Keratinocyte (primary cell): ENCODE measurements at regions not wholly inside any gene's neighbourhood (a gene's known extent, or its start where the extent isn't known, plus 50 kb on each side); places are given as distances from the start of the nearest gene placed in this dataset.

ENCODE experiments used
- DNase-seq: peaks from one replicate; pipeline ENCODE4 v3.0.0-alpha.2; 2011; ENCODE audit warnings: low read depth, missing footprints, low spot score
- FAIRE-seq: peaks from 2 replicates; lab custom pipeline; 2011; peaks lifted over from hg19 to GRCh38; lab: Jason Lieb, UNC
- H2AFZ ChIP-seq: 2 replicates; pipeline ENCODE4 v1.6.0; 2012; ENCODE audit warnings: low read length, control low read depth, inconsistent platforms; ENCODE audit not compliant: control insufficient read depth
- H3K27ac ChIP-seq: 2 replicates; pipeline ENCODE4 v1.5.1; 2011; ENCODE audit warnings: low read length; ENCODE audit not compliant: control insufficient read depth, insufficient read depth
- H3K27me3 ChIP-seq: 3 replicates; pipeline ENCODE4 v1.6.0; 2011; ENCODE audit warnings: low read length; ENCODE audit not compliant: control insufficient read depth, insufficient read depth; ENCODE audit errors: extremely low read depth
- H3K36me3 ChIP-seq, 2 experiments: 2 replicates in 1 of 2; 3 replicates in 1 of 2; pipeline ENCODE4 v1.5.1; 2011; ENCODE audit warnings: low read length in 2 of 2, mild to moderate bottlenecking in 1 of 2; ENCODE audit not compliant: control insufficient read depth in 2 of 2, insufficient read depth in 2 of 2; ENCODE audit errors: extremely low read depth in 1 of 2
- H3K4me1 ChIP-seq: 3 replicates; pipeline ENCODE4 v1.5.1; 2011; ENCODE audit warnings: low read length; ENCODE audit not compliant: control insufficient read depth, insufficient read depth; ENCODE audit errors: extremely low read depth
- H3K4me2 ChIP-seq: 3 replicates; pipeline ENCODE4 v1.6.0; 2011; ENCODE audit warnings: low read depth, low read length; ENCODE audit not compliant: control insufficient read depth, insufficient read depth; ENCODE audit errors: extremely low read depth
- H3K4me3 ChIP-seq, 3 experiments: fragments of 200-600 bp in 1 of 3; sonication (generic) in 1 of 3; 2 replicates in 2 of 3; 3 replicates in 1 of 3; pipeline ENCODE4 v1.5.1; 2011 to 2016; ENCODE audit warnings: low read length in 3 of 3, mild to moderate bottlenecking in 3 of 3, control low read depth in 2 of 3, inconsistent platforms in 1 of 3, low read depth in 1 of 3, mixed read lengths in 1 of 3, mixed run types in 1 of 3, moderate library complexity in 1 of 3; ENCODE audit not compliant: control insufficient read depth in 2 of 3, insufficient read depth in 2 of 3; ENCODE audit errors: extremely low read depth in 1 of 3
- H3K79me2 ChIP-seq: 2 replicates; pipeline ENCODE4 v1.6.0; 2012; ENCODE audit warnings: low read length; ENCODE audit not compliant: control insufficient read depth, insufficient read depth
- H3K9ac ChIP-seq: 3 replicates; pipeline ENCODE4 v1.6.0; 2011; ENCODE audit warnings: low read length; ENCODE audit not compliant: control insufficient read depth, insufficient read depth; ENCODE audit errors: extremely low read depth
- H3K9me1 ChIP-seq: 3 replicates; pipeline ENCODE4 v1.6.0; 2011; ENCODE audit warnings: low read length; ENCODE audit not compliant: control insufficient read depth, insufficient read depth; ENCODE audit errors: extremely low read depth
- H3K9me3 ChIP-seq: 2 replicates; pipeline ENCODE4 v1.5.1; 2012; ENCODE audit warnings: low read depth, low read length; ENCODE audit not compliant: control insufficient read depth
- H4K20me1 ChIP-seq: 3 replicates; pipeline ENCODE4 v1.6.0; 2011; ENCODE audit warnings: low read length; ENCODE audit not compliant: control insufficient read depth, insufficient read depth; ENCODE audit errors: extremely low read depth
- EZH2 ChIP-seq: IDR thresholded peaks from one replicate; pipeline ENCODE4 v1.6.1; 2012; ENCODE audit warnings: inconsistent platforms, mild to moderate bottlenecking, low read length, moderate library complexity
- dilution Hi-C: fragments of 300-500 bp; cut with MboI; formaldehyde crosslinking; loops from one replicate; pipeline ENCODE4 v1.7.0; 2020; ENCODE audit warnings: low sequenced_read_pairs; ENCODE audit not compliant: extremely low pct_ligation_motif_present
- TF ChIP-seq, protein P1 (sequence below), 3 experiments: IDR thresholded peaks in 1 of 3; conservative IDR thresholded peaks in 1 of 3; optimal IDR thresholded peaks in 1 of 3; 2 replicates in 2 of 3; 3 replicates in 1 of 3; pipeline versions ENCODE3 to v1.5.1; 2011; ENCODE audit warnings: low read length in 3 of 3, mild to moderate bottlenecking in 3 of 3, moderate library complexity in 2 of 3, control low read depth in 1 of 3, inconsistent platforms in 1 of 3; ENCODE audit not compliant: insufficient read depth in 2 of 3; ENCODE audit errors: extremely low read depth in 1 of 3

DNA sequence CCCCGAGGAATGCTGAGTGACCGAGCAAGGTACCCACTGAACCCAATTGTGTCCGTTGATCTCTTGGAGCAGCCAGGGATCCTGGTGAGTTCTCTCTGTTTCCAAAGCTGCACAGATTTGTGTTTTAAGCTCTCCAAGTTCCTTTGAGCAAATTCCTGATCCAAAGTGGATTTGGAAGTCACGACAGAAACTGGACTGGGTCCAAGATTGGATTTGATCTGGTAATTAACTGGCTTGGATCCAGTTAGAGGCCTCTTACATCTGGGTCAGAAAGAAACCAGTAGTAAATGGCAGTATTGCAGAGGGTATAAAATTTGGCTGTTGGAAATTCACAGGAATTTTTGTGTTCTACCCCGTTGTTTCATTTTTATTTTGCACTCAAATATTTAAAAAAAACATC lies 119.5 kb downstream of the PMP22 start:
- H4K20me1 ChIP-seq, result no peaks in the 10 kb centered on the region
- H3K36me3 ChIP-seq, result no peaks in the 10 kb centered on the region
- no peak overlapping the region for H3K27ac ChIP-seq
- FAIRE-seq (no peak), DNase-seq (no peak)
- peak overlapping the region; percentile 12 for H2AFZ ChIP-seq
- dilution Hi-C loops, result no loop called here
- H3K4me3 ChIP-seq, result no peak overlapping the region
- TF ChIP-seq, protein P1, sequence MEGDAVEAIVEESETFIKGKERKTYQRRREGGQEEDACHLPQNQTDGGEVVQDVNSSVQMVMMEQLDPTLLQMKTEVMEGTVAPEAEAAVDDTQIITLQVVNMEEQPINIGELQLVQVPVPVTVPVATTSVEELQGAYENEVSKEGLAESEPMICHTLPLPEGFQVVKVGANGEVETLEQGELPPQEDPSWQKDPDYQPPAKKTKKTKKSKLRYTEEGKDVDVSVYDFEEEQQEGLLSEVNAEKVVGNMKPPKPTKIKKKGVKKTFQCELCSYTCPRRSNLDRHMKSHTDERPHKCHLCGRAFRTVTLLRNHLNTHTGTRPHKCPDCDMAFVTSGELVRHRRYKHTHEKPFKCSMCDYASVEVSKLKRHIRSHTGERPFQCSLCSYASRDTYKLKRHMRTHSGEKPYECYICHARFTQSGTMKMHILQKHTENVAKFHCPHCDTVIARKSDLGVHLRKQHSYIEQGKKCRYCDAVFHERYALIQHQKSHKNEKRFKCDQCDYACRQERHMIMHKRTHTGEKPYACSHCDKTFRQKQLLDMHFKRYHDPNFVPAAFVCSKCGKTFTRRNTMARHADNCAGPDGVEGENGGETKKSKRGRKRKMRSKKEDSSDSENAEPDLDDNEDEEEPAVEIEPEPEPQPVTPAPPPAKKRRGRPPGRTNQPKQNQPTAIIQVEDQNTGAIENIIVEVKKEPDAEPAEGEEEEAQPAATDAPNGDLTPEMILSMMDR (optimal IDR thresholded peaks at IDR 0.05 in 1 of 3, IDR thresholded peaks at IDR 0.05 in 1 of 3, conservative IDR thresholded peaks at IDR 0.05 in 1 of 3; ENCODE audit: extremely low read depth in 1 of 3, insufficient read depth in 2 of 3, low read length in 3 of 3), result no peak
- no peak for TF ChIP-seq EZH2
- H3K9me3 ChIP-seq, result no peaks in the 10 kb centered on the region
- H3K4me1 ChIP-seq, result no peaks in the 10 kb centered on the region
- H3K79me2 ChIP-seq, result no peaks in the 10 kb centered on the region
- H3K9ac ChIP-seq, result no peak overlapping the region
- no peaks in the 10 kb centered on the region for H3K9me1 ChIP-seq
- no peak overlapping the region for H3K4me2 ChIP-seq
- no peaks in the 10 kb centered on the region for H3K27me3 ChIP-seq

DNA sequence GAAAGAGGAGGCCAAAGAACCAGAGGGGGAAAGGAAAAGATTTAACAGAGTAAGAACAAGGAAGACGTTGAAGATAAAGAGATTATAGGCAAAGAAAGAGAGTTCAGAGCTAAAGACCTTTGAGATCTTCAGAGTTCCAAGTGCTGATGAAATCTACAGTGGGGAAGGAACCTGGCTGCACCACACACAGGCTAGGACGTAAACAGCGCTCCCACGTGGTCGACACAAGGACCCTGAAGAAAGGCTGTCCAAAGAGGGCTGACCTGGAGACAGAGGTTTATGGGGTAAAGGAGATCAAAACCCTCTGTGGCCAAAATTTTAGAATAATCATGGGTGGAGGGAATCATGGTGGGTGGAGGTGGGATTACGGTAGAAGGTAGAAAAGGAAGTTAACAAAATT lies 121.6 kb downstream of the PMP22 start:
- H3K27me3 ChIP-seq, result no peaks in the 10 kb centered on the region
- no peaks in the 10 kb centered on the region for H3K36me3 ChIP-seq
- no peak for TF ChIP-seq EZH2
- TF ChIP-seq, protein P1 (optimal IDR thresholded peaks at IDR 0.05 in 1 of 3, IDR thresholded peaks at IDR 0.05 in 1 of 3, conservative IDR thresholded peaks at IDR 0.05 in 1 of 3; ENCODE audit: extremely low read depth in 1 of 3, insufficient read depth in 2 of 3, low read length in 3 of 3), result no peak
- no peaks in the 10 kb centered on the region for H3K4me1 ChIP-seq
- H3K9me1 ChIP-seq, result no peaks in the 10 kb centered on the region
- dilution Hi-C loops, result no loop called here
- no peaks in the 10 kb centered on the region for H3K9me3 ChIP-seq
- no peak overlapping the region for H3K27ac ChIP-seq
- H4K20me1 ChIP-seq, result no peaks in the 10 kb centered on the region
- H3K4me3 ChIP-seq, result no peak overlapping the region
- no peak overlapping the region for H3K4me2 ChIP-seq
- H3K79me2 ChIP-seq, result no peaks in the 10 kb centered on the region
- no peak for DNase-seq
- no peak overlapping the region for H2AFZ ChIP-seq
- no peak overlapping the region for H3K9ac ChIP-seq
- no peak for FAIRE-seq
